Mucosa of descending colon (tissue), 3 donors: ENCODE measurements at regions not wholly inside any gene's neighbourhood (a gene's known extent, or its start where the extent isn't known, plus 50 kb on each side); places are given as distances from the start of the nearest gene placed in this dataset.

ENCODE experiments used
- ATAC-seq: fragments of 200-7000 bp; cut with Tn5 transposase; one replicate; pipeline ENCODE4 v1.9.1; 2020; ENCODE audit warnings: mild to moderate bottlenecking, moderate library complexity
- DNase-seq, 3 donors: peaks; one replicate each; pipeline ENCODE4 v3.0.0-alpha.2; 2020
- H3K36me3 ChIP-seq: fragments of 200-600 bp; one replicate; pipeline ENCODE4 v1.8.0; 2021; ENCODE audit warnings: low read depth, mild to moderate bottlenecking
- H3K4me1 ChIP-seq: fragments of 200-600 bp; one replicate; pipeline ENCODE4 v1.8.0; 2021; ENCODE audit warnings: low read depth, mild to moderate bottlenecking
- H3K4me3 ChIP-seq: fragments of 200-600 bp; one replicate; pipeline ENCODE4 v1.8.0; 2021; ENCODE audit warnings: mild to moderate bottlenecking
- H3K9me3 ChIP-seq: fragments of 200-600 bp; one replicate; pipeline ENCODE4 v1.8.0; 2021; ENCODE audit warnings: mild to moderate bottlenecking
- CTCF ChIP-seq: fragments of 200-600 bp; IDR thresholded peaks from one replicate; pipeline ENCODE4 v1.8.0; 2022; ENCODE audit warnings: antibody characterized with exemption, mild to moderate bottlenecking
- intact Hi-C, 2 donors: fragments of 100-400 bp; cut with DNase I in 1 of 2; cut with micrococcal nuclease in 1 of 2; formaldehyde crosslinking; loops; one replicate each; pipeline versions ENCODE4 v1.11.0 to v1.11.1; 2022; cut with DNase I, micrococcal nuclease
- donor health status: DM: no; HTN: no; CAD: no; lungs with moderate emphysema.
- donor health status: DM: no; HTN: no; CAD: no.
- donor health status: DM: no; HTN: yes; CAD: no.

- Histone ChIP-seq H3K9me3 (no peaks in the 10 kb centered on the region), H3K4me1 (no peaks in the 10 kb centered on the region), H3K4me3 (no peak overlapping the region), H3K36me3 (no peaks in the 10 kb centered on the region)
- intact Hi-C loops = loop anchor here in 1 of 2 donors (5.0 kb wide), 1 partner anchor 218 kb away; no protein-coding TSS in a partner anchor
- DNase-seq (peak in 1 of 3 donors; percentile 73), ATAC-seq (peak; percentile 73)
- TF ChIP-seq CTCF = peak; percentile 71
These were observed 160.4 kb upstream of the SGCG start for GRCh38 chr13:23020246-23020843.

DNA sequence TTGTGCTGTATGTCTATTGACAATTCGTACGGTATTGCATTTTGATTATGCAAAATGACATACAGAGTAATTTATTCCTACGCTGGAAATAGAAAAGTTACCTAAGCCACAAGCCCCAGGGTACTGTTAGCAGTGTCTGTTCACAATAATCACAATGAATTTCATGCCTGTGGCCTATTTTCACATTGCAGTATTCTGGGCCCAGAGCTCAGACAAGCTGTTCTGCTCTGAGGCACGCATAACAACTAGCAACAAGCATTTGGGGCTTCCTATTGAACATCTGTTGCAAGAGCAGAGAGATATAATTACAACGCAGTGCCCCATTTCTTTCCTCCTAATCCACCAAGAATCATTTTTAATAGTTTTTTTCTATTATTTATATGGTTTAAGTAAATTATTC, 158.9 kb upstream of the SGCG start:
- intact Hi-C loops = loop anchor here in 1 of 2 donors (5.0 kb wide), 1 partner anchor 220 kb away; no protein-coding TSS in a partner anchor
- DNase-seq = no peak
- no peaks in the 10 kb centered on the region for H3K4me1 ChIP-seq
- ATAC-seq = no peak
- no peak overlapping the region for H3K4me3 ChIP-seq
- TF ChIP-seq CTCF = no peak
- H3K36me3 ChIP-seq = no peaks in the 10 kb centered on the region
- H3K9me3 ChIP-seq = no peaks in the 10 kb centered on the region

GRCh38 chr13:23022704-23023103, 158.1 kb upstream of the SGCG start:
- no peak for TF ChIP-seq CTCF
- no peak for DNase-seq
- intact Hi-C loops = loop anchor here in 1 of 2 donors (5.0 kb wide), 1 partner anchor 220 kb away; no protein-coding TSS in a partner anchor
- no peaks in the 10 kb centered on the region for H3K36me3 ChIP-seq
- no peak for ATAC-seq
- H3K9me3 ChIP-seq = no peaks in the 10 kb centered on the region
- no peak overlapping the region for H3K4me3 ChIP-seq
- no peaks in the 10 kb centered on the region for H3K4me1 ChIP-seq

GRCh38 chr13:23025864-23026608, 154.7 kb upstream of the SGCG start:
- DNase-seq (no peak), ATAC-seq (no peak)
- Histone ChIP-seq H3K9me3 (no peaks in the 10 kb centered on the region), H3K4me1 (no peaks in the 10 kb centered on the region), H3K36me3 (no peaks in the 10 kb centered on the region), H3K4me3 (no peak overlapping the region)
- no peak for TF ChIP-seq CTCF
- intact Hi-C loops = no loop called here

GRCh38 chr13:23039266-23039935, 141.4 kb upstream of the SGCG start:
- Histone ChIP-seq H3K36me3 (no peaks in the 10 kb centered on the region), H3K9me3 (no peaks in the 10 kb centered on the region), H3K4me3 (no peak overlapping the region), H3K4me1 (no peaks in the 10 kb centered on the region)
- intact Hi-C loops = no loop called here
- TF ChIP-seq CTCF = no peak
- DNase-seq (no peak), ATAC-seq (no peak)
